ENCODE measurements at regions not wholly inside any gene's neighbourhood (a gene's known extent, or its start where the extent isn't known, plus 50 kb on each side); places are given as distances from the start of the nearest gene placed in this dataset.

GRCh38 chr4:144580430-144580829 lies 65.5 kb upstream of the HHIP start:
- Mint-ChIP-seq H3K27ac (no peak overlapping the region), H3K27me3 (ENCODE audit: low read depth) (no peaks in the 10 kb centered on the region), H3K4me3 (no peak overlapping the region), H3K9me3 (peaks cover 8% of the 10 kb centered on the region), H3K4me1 (peaks cover 2% of the 10 kb centered on the region; the same call in 1 of the 2 replicates), H3K36me3 (no peaks in the 10 kb centered on the region)
- ATAC-seq = no peak
- no peak for DNase-seq (ENCODE audit: low spot score)
- TF ChIP-seq ATF1 (CRISPR knock-in tag; IDR thresholded peaks at IDR 0.05) (no peak), ESRRA (CRISPR knock-in tag; IDR thresholded peaks at IDR 0.05; ENCODE audit: borderline replicate concordance) (no peak), ZNF263 (CRISPR knock-in tag; IDR thresholded peaks at IDR 0.05; ENCODE audit: low read depth) (no peak), FOXK1 (CRISPR knock-in tag; IDR thresholded peaks at IDR 0.05) (no peak), SP1 (CRISPR knock-in tag; conservative IDR thresholded peaks at IDR 0.05) (no peak), ELF4 (CRISPR knock-in tag; IDR thresholded peaks at IDR 0.05; ENCODE audit: low read depth) (no peak), NR2C2 (CRISPR knock-in tag; IDR thresholded peaks at IDR 0.05) (no peak)
- TF ChIP-seq, protein P1, sequence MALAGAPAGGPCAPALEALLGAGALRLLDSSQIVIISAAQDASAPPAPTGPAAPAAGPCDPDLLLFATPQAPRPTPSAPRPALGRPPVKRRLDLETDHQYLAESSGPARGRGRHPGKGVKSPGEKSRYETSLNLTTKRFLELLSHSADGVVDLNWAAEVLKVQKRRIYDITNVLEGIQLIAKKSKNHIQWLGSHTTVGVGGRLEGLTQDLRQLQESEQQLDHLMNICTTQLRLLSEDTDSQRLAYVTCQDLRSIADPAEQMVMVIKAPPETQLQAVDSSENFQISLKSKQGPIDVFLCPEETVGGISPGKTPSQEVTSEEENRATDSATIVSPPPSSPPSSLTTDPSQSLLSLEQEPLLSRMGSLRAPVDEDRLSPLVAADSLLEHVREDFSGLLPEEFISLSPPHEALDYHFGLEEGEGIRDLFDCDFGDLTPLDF (CRISPR knock-in tag; IDR thresholded peaks at IDR 0.05) = no peak
- TF ChIP-seq, protein P2, sequence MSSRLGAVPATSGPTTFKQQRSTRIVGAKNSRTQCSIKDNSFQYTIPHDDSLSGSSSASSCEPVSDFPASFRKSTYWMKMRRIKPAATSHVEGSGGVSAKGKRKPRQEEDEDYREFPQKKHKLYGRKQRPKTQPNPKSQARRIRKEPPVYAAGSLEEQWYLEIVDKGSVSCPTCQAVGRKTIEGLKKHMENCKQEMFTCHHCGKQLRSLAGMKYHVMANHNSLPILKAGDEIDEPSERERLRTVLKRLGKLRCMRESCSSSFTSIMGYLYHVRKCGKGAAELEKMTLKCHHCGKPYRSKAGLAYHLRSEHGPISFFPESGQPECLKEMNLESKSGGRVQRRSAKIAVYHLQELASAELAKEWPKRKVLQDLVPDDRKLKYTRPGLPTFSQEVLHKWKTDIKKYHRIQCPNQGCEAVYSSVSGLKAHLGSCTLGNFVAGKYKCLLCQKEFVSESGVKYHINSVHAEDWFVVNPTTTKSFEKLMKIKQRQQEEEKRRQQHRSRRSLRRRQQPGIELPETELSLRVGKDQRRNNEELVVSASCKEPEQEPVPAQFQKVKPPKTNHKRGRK (CRISPR knock-in tag; IDR thresholded peaks at IDR 0.05; ENCODE audit: borderline replicate concordance) = no peak
- TF ChIP-seq, protein P3, sequence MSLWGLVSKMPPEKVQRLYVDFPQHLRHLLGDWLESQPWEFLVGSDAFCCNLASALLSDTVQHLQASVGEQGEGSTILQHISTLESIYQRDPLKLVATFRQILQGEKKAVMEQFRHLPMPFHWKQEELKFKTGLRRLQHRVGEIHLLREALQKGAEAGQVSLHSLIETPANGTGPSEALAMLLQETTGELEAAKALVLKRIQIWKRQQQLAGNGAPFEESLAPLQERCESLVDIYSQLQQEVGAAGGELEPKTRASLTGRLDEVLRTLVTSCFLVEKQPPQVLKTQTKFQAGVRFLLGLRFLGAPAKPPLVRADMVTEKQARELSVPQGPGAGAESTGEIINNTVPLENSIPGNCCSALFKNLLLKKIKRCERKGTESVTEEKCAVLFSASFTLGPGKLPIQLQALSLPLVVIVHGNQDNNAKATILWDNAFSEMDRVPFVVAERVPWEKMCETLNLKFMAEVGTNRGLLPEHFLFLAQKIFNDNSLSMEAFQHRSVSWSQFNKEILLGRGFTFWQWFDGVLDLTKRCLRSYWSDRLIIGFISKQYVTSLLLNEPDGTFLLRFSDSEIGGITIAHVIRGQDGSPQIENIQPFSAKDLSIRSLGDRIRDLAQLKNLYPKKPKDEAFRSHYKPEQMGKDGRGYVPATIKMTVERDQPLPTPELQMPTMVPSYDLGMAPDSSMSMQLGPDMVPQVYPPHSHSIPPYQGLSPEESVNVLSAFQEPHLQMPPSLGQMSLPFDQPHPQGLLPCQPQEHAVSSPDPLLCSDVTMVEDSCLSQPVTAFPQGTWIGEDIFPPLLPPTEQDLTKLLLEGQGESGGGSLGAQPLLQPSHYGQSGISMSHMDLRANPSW (CRISPR knock-in tag; conservative IDR thresholded peaks at IDR 0.05; ENCODE audit: low read depth) = no peak
- ChIA-PET POLR2A (no interaction called here), CTCF (no interaction called here)

DNA sequence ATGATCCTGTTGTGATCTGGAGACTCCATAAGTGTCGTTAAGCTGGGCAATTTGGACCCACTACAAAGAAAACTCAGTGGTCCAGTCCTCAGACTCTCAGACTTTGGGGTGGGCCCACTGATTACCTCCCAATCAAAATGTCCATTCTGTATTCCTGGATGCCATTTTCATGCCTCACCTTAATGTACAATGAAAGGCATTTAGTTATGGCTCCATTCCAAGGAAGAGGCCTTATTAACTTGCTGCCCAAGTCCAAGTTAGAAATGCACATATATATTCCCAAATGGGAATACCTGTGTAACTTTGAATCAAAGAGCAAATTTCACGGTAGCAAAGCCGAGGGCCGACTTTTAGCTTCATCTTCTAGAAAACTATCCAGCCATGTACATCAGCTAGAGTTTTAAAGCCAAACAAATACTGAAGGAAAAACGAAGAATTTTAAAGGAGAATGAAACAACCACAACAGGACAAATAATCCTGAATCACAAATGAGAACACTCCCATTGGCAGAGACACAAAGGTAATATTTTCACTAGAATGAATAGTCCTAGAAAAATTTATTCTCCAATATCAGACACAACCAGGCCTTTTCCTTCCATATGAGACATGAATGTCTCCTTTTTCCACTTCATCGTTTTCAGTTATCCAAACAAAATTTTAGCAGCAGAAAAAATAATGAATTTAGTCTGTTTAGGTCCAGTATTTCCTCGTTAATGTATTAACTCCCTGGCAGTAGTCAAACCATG lies 63.7 kb upstream of the HHIP start:
- Mint-ChIP-seq H3K4me1 (no peaks in the 10 kb centered on the region; the same call in 1 of the 2 replicates), H3K4me3 (no peak overlapping the region), H3K9me3 (peaks cover 15% of the 10 kb centered on the region), H3K27ac (no peak overlapping the region), H3K27me3 (ENCODE audit: low read depth) (no peaks in the 10 kb centered on the region), H3K36me3 (peaks cover under 1% of the 10 kb centered on the region)
- ATAC-seq (no peak), DNase-seq (ENCODE audit: low spot score) (no peak)
- CTCF ChIA-PET = no interaction called here
- POLR2A ChIA-PET = no interaction called here
- TF ChIP-seq ETV6 (CRISPR knock-in tag; IDR thresholded peaks at IDR 0.05) (no peak), ATF3 (CRISPR knock-in tag; conservative IDR thresholded peaks at IDR 0.05) (no peak), FOXJ3 (CRISPR knock-in tag; IDR thresholded peaks at IDR 0.05; ENCODE audit: borderline replicate concordance) (no peak), RORB (CRISPR knock-in tag; IDR thresholded peaks at IDR 0.05) (no peak), GTF2I (CRISPR knock-in tag; conservative IDR thresholded peaks at IDR 0.05) (no peak), ZMAT4 (CRISPR knock-in tag; IDR thresholded peaks at IDR 0.05) (no peak), TEAD1 (CRISPR knock-in tag; IDR thresholded peaks at IDR 0.05) (no peak), MYBL2 (CRISPR knock-in tag; IDR thresholded peaks at IDR 0.05) (no peak), PREB (CRISPR knock-in tag; IDR thresholded peaks at IDR 0.05; ENCODE audit: borderline replicate concordance) (no peak), HMGXB4 (CRISPR knock-in tag; IDR thresholded peaks at IDR 0.05) (no peak), SOX15 (CRISPR knock-in tag; IDR thresholded peaks at IDR 0.05) (no peak)
- TF ChIP-seq, protein P3 (CRISPR knock-in tag; conservative IDR thresholded peaks at IDR 0.05; ENCODE audit: low read depth) = no peak
- TF ChIP-seq, protein P1 (CRISPR knock-in tag; IDR thresholded peaks at IDR 0.05) = no peak

Data from WTC11 (cell line).